T-helper 17 cell (primary cell): ENCODE measurements at regions not wholly inside any gene's neighbourhood (a gene's known extent, or its start where the extent isn't known, plus 50 kb on each side); places are given as distances from the start of the nearest gene placed in this dataset.
"Not testable (repeated sequence)": the region's sequence is repeated elsewhere in the genome, so short reads cannot be mapped to it uniquely, and the experiment has no call there.

Experiments used
- ATAC-seq: fragments of 150-1000 bp; cut with Tn5 transposase; 2 replicates; pipeline ENCODE4 v1.10.0; 2021; ENCODE audit warnings: mild to moderate bottlenecking, moderate library complexity
- DNase-seq, 3 donors: peaks; one replicate each; pipeline versions ENCODE4 v3.0.0 to v3.0.0-alpha.2; 2020 to 2021
- H3K9me3 ChIP-seq: one replicate; pipeline ENCODE4 v1.7.0; 2013; ENCODE audit warnings: low read length, mild to moderate bottlenecking; ENCODE audit not compliant: control insufficient read depth, poor library complexity, severe bottlenecking
- H3K27ac Mint-ChIP-seq: one replicate; pipeline ENCODE4 v1.8.0; 2022; ENCODE audit warnings: mild to moderate bottlenecking, moderate library complexity, mixed read lengths
- H3K27me3 Mint-ChIP-seq: one replicate; pipeline ENCODE4 v1.8.0; 2022; ENCODE audit warnings: mixed read lengths
- H3K36me3 Mint-ChIP-seq: one replicate; pipeline ENCODE4 v1.8.0; 2022; ENCODE audit warnings: low read depth, mixed read lengths
- H3K4me1 Mint-ChIP-seq: one replicate; pipeline ENCODE4 v1.8.0; 2022; ENCODE audit warnings: mild to moderate bottlenecking, mixed read lengths
- H3K4me3 Mint-ChIP-seq: one replicate; pipeline ENCODE4 v1.8.0; 2022; ENCODE audit warnings: mild to moderate bottlenecking, moderate library complexity, mixed read lengths

DNA sequence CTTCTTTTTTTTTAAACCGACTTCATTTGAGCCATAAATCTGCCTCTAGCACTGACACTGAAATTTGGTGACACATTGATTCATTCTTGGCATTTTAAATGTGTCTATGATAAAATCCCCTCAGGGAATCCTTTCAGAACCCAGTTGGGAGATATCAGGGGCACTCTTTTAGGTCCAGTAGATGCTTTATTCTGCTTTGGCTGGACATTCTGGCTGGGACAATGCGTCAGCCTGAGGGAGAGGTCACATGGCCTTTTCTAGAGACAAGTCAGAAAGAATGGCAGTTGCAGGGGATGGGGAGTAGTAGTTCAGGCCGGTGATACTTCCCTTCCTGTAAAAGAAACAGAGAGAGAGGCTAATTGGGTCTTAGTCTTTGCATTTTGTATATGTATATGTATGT lies 63.1 kb downstream of the TRIM43 start:
- H3K4me3 Mint-ChIP-seq, H3K27ac Mint-ChIP-seq, ATAC-seq, H3K27me3 Mint-ChIP-seq, H3K9me3 ChIP-seq, H3K36me3 Mint-ChIP-seq, DNase-seq, H3K4me1 Mint-ChIP-seq: not testable (repeated sequence)

DNA sequence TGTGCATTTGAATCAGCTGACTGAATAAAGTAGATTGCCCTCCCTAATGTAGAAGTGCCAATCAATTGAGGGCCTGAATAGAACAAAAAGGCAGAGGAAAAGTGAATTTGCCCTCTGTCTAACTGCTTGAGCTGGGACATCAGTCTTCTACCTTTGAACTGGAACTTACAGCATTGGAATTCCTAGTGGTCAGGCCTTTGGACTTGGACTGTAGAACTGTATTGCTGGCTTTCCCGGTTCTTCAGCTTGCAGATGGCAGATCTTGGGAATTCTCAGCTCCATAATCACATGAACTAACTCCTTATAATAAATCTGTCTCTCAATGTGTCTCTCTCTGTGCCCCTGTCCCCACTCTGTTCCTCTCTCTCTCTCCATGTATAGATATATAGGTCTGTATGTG lies 64.8 kb downstream of the TRIM43 start:
- not testable (repeated sequence) for H3K36me3 Mint-ChIP-seq, H3K4me3 Mint-ChIP-seq, H3K27me3 Mint-ChIP-seq, DNase-seq, H3K27ac Mint-ChIP-seq, H3K4me1 Mint-ChIP-seq, H3K9me3 ChIP-seq, ATAC-seq

DNA sequence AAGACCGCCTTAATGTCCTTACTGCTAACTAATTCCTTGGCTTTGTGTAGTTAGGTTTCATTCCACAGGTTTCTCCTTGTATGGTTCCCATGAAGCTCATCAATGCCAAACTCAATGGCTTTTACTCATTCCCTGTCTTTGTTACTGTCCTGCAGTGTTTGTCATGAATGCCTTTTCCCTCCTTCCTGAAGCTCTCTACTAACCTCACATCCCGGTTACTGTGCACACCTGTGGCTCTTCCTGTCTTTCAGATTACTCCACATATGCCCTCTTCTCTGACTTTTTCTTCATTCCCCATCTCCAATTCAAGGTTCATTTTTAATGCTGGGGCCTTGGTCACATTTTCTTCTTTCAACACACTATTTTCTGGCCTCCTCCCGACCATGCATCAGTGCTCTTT lies 66.1 kb downstream of the TRIM43 start:
- DNase-seq, H3K4me1 Mint-ChIP-seq, H3K27ac Mint-ChIP-seq, ATAC-seq, H3K4me3 Mint-ChIP-seq, H3K36me3 Mint-ChIP-seq, H3K9me3 ChIP-seq: not testable (repeated sequence)
- peaks cover 17% of the 10 kb centered on the region for H3K27me3 Mint-ChIP-seq

DNA sequence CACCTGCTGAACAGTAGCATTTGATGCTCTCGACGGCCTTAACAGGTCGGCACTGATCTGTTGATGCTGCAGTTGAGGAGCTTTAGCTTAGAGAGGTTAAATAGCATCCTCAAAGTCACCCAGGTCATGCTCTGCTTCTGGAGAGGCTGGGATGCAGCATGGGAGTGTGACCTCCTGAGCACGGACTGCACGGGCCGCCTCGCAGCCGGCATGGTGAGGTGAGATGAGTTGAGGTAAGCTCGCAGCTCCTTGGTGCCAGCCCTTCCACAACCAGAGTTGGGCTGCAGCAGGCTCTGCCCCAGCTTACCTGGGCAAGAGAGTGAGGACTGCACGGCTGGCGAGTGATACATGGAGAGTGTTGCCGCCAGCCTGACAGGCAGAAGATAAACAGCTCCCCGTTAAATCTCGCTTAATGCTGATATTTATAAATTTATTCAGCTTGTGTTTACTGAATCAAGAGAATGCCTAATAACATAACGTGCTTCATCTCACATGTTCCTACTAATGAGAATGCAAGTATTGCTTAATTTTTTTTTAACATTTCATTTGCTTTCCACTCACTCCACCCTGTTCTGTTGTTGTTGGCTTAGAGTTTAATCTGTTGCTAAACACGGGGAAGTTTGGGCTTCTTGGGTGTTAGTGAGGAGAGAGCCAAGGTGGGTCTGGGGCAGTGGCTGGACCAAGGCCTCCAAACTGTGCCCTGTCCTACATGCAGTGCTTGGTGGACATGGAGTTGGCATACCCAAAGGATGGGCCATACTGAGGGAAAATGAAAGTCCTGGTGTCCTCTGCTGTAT lies 69.2 kb downstream of the TRIM43 start:
- not testable (repeated sequence) for H3K4me3 Mint-ChIP-seq, DNase-seq, ATAC-seq, H3K4me1 Mint-ChIP-seq, H3K36me3 Mint-ChIP-seq, H3K9me3 ChIP-seq, H3K27ac Mint-ChIP-seq
- peaks cover 35% of the 10 kb centered on the region for H3K27me3 Mint-ChIP-seq

DNA sequence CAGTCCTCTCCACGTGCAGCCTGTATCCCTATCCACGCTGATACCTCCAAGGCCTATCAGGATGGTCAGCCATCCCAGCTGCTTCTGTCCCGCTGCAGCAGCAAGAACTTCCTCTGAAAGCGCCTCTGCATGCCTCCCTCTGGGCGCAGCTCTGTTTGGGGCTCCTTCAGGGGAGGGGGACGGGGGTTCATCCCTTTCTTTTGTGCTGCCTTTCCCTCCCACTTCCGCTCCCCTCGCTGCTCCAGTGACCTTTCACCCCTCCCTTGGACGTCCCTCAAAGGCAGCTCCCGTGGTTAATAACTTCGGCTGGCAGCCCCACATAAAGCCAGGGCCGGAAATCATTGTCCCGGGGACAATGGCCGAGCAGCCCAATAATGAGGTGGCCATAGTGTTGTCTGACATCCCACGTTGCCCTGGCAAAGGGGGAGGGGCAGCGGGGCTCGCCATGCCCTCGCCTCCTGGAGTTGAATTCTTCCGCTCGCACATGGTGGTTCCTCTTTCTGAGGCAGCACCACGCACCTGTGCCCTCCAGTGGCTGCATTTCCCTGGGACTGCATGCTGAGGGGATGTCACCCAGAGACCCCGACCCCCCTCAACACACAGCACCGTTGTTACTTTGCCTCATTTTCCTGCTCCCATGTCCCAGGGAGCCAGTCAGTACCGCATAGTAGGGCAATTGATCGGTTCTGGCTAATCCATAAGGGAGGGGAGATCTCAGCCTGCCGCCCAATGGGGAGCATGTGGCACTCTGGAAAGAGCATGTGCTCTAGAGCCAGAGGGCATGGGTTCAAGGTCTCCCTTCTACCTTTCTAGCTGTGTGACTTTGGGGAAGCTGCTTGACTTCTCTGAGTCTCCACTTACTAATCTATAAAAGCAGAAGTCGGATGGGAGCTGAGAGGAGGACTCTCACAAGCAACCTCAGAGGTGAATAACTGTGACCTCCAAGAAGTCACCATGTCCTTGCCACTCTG lies 72.0 kb downstream of the TRIM43 start:
- not testable (repeated sequence) for ATAC-seq, H3K9me3 ChIP-seq, H3K27ac Mint-ChIP-seq, DNase-seq, H3K4me3 Mint-ChIP-seq, H3K36me3 Mint-ChIP-seq, H3K4me1 Mint-ChIP-seq
- H3K27me3 Mint-ChIP-seq, result peaks cover 50% of the 10 kb centered on the region

DNA sequence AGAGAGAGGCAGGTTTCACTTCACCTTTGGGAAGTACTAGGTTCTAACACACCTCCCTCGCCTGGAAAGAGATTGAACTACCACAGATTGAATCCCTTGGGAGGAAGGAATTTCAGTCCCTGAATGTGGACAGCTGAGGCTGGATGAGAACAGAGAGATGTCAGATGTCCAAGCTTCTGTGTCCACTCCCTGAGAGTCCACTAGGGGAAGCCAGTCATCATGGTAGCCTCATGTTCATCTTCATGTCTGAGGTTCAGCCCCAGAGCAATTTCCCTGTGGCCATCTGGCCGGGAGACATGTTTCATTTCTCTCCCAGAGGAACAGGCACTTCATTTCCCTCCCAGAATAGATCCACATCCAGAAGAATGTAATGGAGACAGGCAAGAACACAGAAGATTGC lies 74.8 kb downstream of the TRIM43 start:
- not testable (repeated sequence) for H3K4me3 Mint-ChIP-seq, H3K27ac Mint-ChIP-seq, ATAC-seq, H3K9me3 ChIP-seq, DNase-seq, H3K4me1 Mint-ChIP-seq, H3K36me3 Mint-ChIP-seq
- peaks cover 50% of the 10 kb centered on the region for H3K27me3 Mint-ChIP-seq

DNA sequence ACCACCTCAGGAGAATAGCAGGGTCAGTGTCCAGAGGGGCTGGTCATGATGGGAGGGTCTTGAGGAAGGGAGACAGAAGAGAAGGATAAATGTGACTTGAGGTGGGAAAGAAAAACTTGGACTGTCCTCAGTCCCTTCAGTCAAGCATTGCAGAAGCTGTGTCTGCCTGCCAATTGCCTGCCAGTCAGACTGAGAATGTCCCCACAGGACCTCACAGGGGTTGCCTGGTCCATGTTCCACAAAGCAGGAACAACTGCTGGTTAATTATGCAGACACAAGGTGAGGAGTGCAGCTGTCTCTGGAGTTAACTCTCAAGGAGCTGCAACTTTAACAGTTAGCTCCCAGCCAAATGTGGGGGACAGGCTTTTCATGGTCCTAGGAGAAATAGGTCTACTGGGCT lies 75.7 kb downstream of the TRIM43 start:
- H3K4me3 Mint-ChIP-seq, result no peak overlapping the region
- ATAC-seq (no peak), DNase-seq (no peak)
- no peak overlapping the region for H3K27ac Mint-ChIP-seq
- H3K36me3 Mint-ChIP-seq, result peaks cover 2% of the 10 kb centered on the region
- no peaks in the 10 kb centered on the region for H3K9me3 ChIP-seq
- peaks cover 10% of the 10 kb centered on the region for H3K4me1 Mint-ChIP-seq
- peaks cover 44% of the 10 kb centered on the region for H3K27me3 Mint-ChIP-seq

DNA sequence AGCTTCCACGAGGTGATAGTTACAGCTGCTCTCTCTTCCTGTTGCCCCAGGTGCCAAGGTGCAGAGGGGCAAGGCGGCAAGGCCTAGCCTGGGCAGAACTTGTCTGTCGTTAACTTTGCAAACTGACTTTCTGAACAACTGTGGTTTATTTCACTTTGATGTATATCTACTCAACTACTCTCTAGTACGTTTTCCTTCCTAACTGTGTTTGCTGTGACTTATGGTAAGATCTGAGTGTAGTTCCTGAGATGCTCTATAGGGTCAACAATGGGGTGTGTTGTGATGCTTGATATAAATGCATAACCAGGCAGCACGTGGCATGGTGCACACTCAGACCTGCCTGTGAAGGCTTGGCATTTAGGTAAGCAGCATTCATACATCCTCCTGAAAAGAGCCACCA lies 77.1 kb downstream of the TRIM43 start:
- peak; percentile 46 for ATAC-seq
- H3K27me3 Mint-ChIP-seq, result peaks cover 48% of the 10 kb centered on the region
- H3K9me3 ChIP-seq, DNase-seq, H3K4me3 Mint-ChIP-seq, H3K4me1 Mint-ChIP-seq, H3K36me3 Mint-ChIP-seq: not testable (repeated sequence)
- H3K27ac Mint-ChIP-seq, result peak overlapping the region; percentile 14

DNA sequence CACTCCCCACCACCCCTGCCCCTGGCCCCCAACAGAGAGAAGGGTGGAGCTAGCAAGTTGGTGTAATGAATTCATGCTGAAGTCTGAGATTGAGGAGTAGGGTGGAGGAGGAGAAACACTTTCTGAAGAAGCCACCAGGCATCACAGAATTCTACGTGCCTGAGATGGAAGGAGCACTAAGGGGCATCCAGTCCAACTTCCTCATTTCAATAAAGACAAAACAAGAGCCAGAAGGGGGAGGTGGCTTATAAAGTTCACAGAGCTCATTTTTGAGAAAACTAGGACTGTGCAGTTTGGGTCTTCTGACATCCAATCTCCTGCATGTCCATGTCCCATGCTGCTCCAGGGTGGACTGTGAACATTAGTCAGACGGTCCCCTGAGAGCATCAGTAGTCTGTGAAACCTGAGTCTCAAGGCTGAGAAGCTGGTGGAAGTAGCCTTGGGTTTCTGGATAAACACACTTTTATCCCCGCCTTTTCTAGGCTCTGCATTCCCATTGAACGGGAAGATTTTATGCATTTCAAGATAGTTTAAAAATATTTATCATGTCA lies 77.7 kb downstream of the TRIM43 start:
- no peak for DNase-seq
- no peak for ATAC-seq
- peaks cover 10% of the 10 kb centered on the region for H3K4me1 Mint-ChIP-seq
- H3K27ac Mint-ChIP-seq, result peak overlapping the region; percentile 14
- peaks cover 47% of the 10 kb centered on the region for H3K27me3 Mint-ChIP-seq
- H3K4me3 Mint-ChIP-seq, result no peak overlapping the region
- no peaks in the 10 kb centered on the region for H3K9me3 ChIP-seq
- peaks cover 2% of the 10 kb centered on the region for H3K36me3 Mint-ChIP-seq

DNA sequence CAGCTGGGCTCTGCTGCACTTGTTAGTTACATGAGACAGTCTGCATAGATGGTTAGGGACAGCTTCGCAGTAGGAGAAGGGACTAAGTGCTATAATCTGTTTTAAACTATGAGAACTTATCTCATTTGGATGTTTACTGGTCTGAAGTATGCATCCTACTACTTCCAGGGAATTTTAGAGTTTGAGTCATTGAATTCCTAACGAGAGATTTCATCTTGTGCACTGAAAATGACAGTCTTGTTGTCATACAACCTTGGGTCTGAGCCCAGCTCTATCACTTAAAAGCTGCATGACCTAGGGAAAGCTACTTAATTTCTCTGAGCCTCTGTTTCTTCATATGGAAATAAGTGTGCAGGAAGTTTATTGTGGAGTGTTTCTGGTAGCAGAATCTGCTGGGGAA lies 78.4 kb downstream of the TRIM43 start:
- Mint-ChIP-seq H3K36me3 (peaks cover 2% of the 10 kb centered on the region), H3K27ac (no peak overlapping the region), H3K4me3 (no peak overlapping the region), H3K4me1 (peaks cover 10% of the 10 kb centered on the region), H3K27me3 (peaks cover 44% of the 10 kb centered on the region)
- no peak for DNase-seq
- no peak for ATAC-seq
- H3K9me3 ChIP-seq, result no peaks in the 10 kb centered on the region

DNA sequence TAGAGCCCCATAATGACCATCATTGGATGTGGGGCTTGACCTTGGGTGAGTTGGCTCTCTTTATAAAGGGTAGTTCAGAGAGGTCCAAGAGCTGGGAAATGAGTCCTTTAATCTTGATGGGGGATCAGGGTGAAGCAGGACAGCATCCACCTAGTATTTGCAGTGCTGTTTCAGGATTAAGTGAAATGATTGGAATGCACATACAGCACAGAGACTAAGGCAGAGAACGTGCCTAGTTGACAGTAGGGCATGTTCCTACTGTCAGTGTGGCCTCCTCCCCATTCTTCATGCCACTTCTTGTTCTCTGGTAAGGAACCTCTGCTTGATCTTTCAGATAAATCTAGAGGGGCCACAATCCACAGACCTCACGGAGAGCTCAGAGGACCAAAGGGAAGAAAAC lies 78.9 kb downstream of the TRIM43 start:
- peaks cover 12% of the 10 kb centered on the region for H3K4me1 Mint-ChIP-seq
- DNase-seq (no peak), ATAC-seq (no peak)
- H3K27me3 Mint-ChIP-seq, result peaks cover 48% of the 10 kb centered on the region
- H3K4me3 Mint-ChIP-seq, result peak overlapping the region; percentile 8
- peaks cover 2% of the 10 kb centered on the region for H3K36me3 Mint-ChIP-seq
- H3K9me3 ChIP-seq, result no peaks in the 10 kb centered on the region
- H3K27ac Mint-ChIP-seq, result no peak overlapping the region

DNA sequence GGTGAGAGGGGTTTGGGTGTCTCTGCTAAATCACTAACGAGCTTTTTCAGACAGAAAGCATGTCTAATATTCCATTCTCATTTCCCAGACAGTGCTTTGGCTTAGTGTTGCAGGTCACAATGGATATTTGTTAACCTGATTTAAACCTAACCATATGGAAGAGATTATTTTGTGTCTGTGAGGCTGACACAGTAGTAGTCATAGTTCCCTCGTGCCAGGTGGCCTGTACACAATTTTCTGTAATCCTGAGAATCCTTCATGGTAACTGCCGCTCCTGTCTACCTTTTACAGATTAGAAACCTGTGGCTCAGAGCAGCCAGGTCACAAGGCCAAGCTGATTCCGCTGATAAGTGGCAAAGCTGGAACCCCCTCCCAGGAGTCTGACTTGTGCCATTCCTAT lies 79.4 kb downstream of the TRIM43 start:
- H3K4me1 Mint-ChIP-seq, result peaks cover 12% of the 10 kb centered on the region
- H3K27ac Mint-ChIP-seq, ATAC-seq, H3K9me3 ChIP-seq, H3K4me3 Mint-ChIP-seq, DNase-seq, H3K36me3 Mint-ChIP-seq: not testable (repeated sequence)
- H3K27me3 Mint-ChIP-seq, result peaks cover 48% of the 10 kb centered on the region

DNA sequence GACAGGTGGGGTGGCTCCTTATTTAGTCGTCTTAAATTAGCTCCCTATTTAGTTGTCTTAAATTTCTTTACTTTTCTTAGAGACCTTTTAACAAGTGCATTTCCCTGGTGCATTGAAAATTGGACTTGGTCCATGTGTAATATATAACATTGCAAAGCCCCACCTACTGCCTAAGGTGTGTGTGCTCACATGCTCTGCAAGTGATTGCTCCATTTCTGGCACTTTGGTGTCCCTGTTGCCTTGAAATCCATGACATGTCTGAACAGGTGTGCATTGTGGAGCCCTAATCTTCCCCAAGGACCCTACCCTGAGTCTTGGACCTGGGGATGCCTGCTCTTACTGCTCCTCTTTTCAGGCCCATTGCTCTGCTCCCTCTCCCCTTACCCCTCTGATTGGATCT lies 80.2 kb downstream of the TRIM43 start:
- H3K27me3 Mint-ChIP-seq, result peaks cover 50% of the 10 kb centered on the region
- H3K4me1 Mint-ChIP-seq, result peaks cover 12% of the 10 kb centered on the region
- H3K27ac Mint-ChIP-seq, H3K36me3 Mint-ChIP-seq, ATAC-seq, DNase-seq, H3K4me3 Mint-ChIP-seq, H3K9me3 ChIP-seq: not testable (repeated sequence)
